Endothelial cell of umbilical vein (primary cell): ENCODE measurements at regions not wholly inside any gene's neighbourhood (a gene's known extent, or its start where the extent isn't known, plus 50 kb on each side); places are given as distances from the start of the nearest gene placed in this dataset.

ENCODE experiments used
- BruUV-seq: library from RNA; stranded (reverse); fragments of 400-500 nt; replicated peaks from 2 replicates; lab custom pipeline; 2021; lab: Mats Ljungman, UMichigan
- CTCF ChIA-PET: fragments of 300-600, 350-600 bp; sonication (Branson Sonifier 250); formaldehyde crosslinking; loops from one replicate; lab custom pipeline; 2021; ENCODE audit warnings: antibody characterized with exemption, inconsistent platforms; lab: Charles Lee
- POLR2A ChIA-PET: fragments of 300-600, 350-600 bp; sonication (Branson Sonifier 250); formaldehyde crosslinking; loops from one replicate; lab custom pipeline; 2021; ENCODE audit warnings: antibody characterized with exemption, inconsistent platforms; lab: Charles Lee
- DNase-seq: peaks from one replicate; pipeline ENCODE4 v3.0.0-alpha.2; 2011; ENCODE audit warnings: low read depth, low spot score
- FAIRE-seq: peaks from 2 replicates; lab custom pipeline; 2011; peaks lifted over from hg19 to GRCh38; lab: Jason Lieb, UNC
- H2AFZ ChIP-seq: 2 replicates; pipeline ENCODE4 v1.6.0; 2012; ENCODE audit warnings: low read depth, low read length, control low read depth, inconsistent platforms
- H3K27ac ChIP-seq: 2 replicates; pipeline ENCODE4 v1.5.1; 2011; ENCODE audit warnings: low read depth, mild to moderate bottlenecking, control low read depth, low read length, moderate library complexity; ENCODE audit not compliant: insufficient read depth
- H3K27me3 ChIP-seq, 2 experiments: 2 replicates each; pipeline versions ENCODE4 v1.6.0 to v1.6.1; 2011; ENCODE audit warnings: low read length in 2 of 2, mixed read lengths in 1 of 2; ENCODE audit not compliant: control insufficient read depth in 2 of 2, insufficient read depth in 2 of 2
- H3K36me3 ChIP-seq, 2 experiments: 2 replicates in 1 of 2; 3 replicates in 1 of 2; pipeline ENCODE4 v1.5.1; 2011; ENCODE audit warnings: low read length in 2 of 2, mild to moderate bottlenecking in 1 of 2, moderate library complexity in 1 of 2; ENCODE audit not compliant: control insufficient read depth in 2 of 2, insufficient read depth in 2 of 2; ENCODE audit errors: extremely low read depth in 1 of 2
- H3K4me1 ChIP-seq: 3 replicates; pipeline ENCODE4 v1.5.1; 2011; ENCODE audit warnings: mild to moderate bottlenecking, low read length; ENCODE audit not compliant: control insufficient read depth, insufficient read depth; ENCODE audit errors: extremely low read depth
- H3K4me2 ChIP-seq: 2 replicates; pipeline ENCODE4 v1.6.1; 2011; ENCODE audit warnings: low read length, control low read depth, mixed read lengths; ENCODE audit not compliant: insufficient read depth
- H3K4me3 ChIP-seq, 3 experiments: fragments of 200-600 bp in 1 of 3; sonication (generic), shearing (Covaris generic) in 1 of 3; replicated peaks in 1 of 3; 2 replicates each; pipeline ENCODE4 v1.5.1; 2011 to 2016; ENCODE audit warnings: control low read depth in 3 of 3, low read length in 3 of 3, mild to moderate bottlenecking in 2 of 3, inconsistent platforms in 1 of 3, low read depth in 1 of 3, moderate library complexity in 1 of 3; ENCODE audit not compliant: insufficient read depth in 1 of 3
- H3K79me2 ChIP-seq: 2 replicates; pipeline ENCODE4 v1.6.0; 2012; ENCODE audit warnings: low read length, inconsistent platforms; ENCODE audit not compliant: control insufficient read depth, insufficient read depth
- H3K9ac ChIP-seq: replicated peaks from 2 replicates; pipeline ENCODE3; 2011; ENCODE audit warnings: low read length, control low read depth; ENCODE audit not compliant: insufficient read depth; ENCODE audit errors: extremely low read depth
- H3K9me1 ChIP-seq: replicated peaks from 3 replicates; pipeline ENCODE4 v1.6.0; 2011; ENCODE audit warnings: mild to moderate bottlenecking, low read length; ENCODE audit not compliant: control insufficient read depth, insufficient read depth; ENCODE audit errors: extremely low read depth
- H3K9me3 ChIP-seq: replicated peaks from 2 replicates; pipeline ENCODE4 v1.5.1; 2012; ENCODE audit warnings: low read length, inconsistent platforms; ENCODE audit not compliant: control insufficient read depth, insufficient read depth
- H4K20me1 ChIP-seq: replicated peaks from 2 replicates; pipeline ENCODE3; 2011; ENCODE audit warnings: mild to moderate bottlenecking, low read length; ENCODE audit not compliant: control insufficient read depth, insufficient read depth; ENCODE audit errors: extremely low read depth
- CTCF ChIP-seq, 2 donors: IDR thresholded peaks; 1 replicate in 1 of 2; 2 replicates in 1 of 2; pipeline ENCODE4 v1.5.1; 2011; ENCODE audit warnings: low read length in 2 of 2, mild to moderate bottlenecking in 2 of 2, moderate library complexity in 2 of 2, control low read depth in 1 of 2, inconsistent platforms in 1 of 2, low read depth in 1 of 2; ENCODE audit not compliant: insufficient read depth in 1 of 2; ENCODE audit errors: extremely low read depth in 1 of 2
- EZH2 ChIP-seq: IDR thresholded peaks from 2 replicates; pipeline ENCODE4 v1.6.1; 2012; ENCODE audit warnings: borderline replicate concordance, low read depth, mild to moderate bottlenecking, moderate library complexity, low read length, inconsistent platforms; ENCODE audit not compliant: severe bottlenecking
- FOS ChIP-seq: IDR thresholded peaks from 2 replicates; pipeline ENCODE4 v1.6.1; 2011; ENCODE audit warnings: mild to moderate bottlenecking, low read length, moderate library complexity, borderline replicate concordance; ENCODE audit not compliant: insufficient read depth
- GATA2 ChIP-seq: IDR thresholded peaks from 2 replicates; pipeline ENCODE4 v1.7.0; 2011; ENCODE audit warnings: low read depth, mild to moderate bottlenecking, moderate library complexity, mixed read lengths, low read length; ENCODE audit not compliant: insufficient read length, insufficient read depth
- JUN ChIP-seq: IDR thresholded peaks from 2 replicates; pipeline ENCODE4 v1.6.1; 2011; ENCODE audit warnings: borderline replicate concordance, low read depth; ENCODE audit not compliant: insufficient read length, insufficient read depth
- MAX ChIP-seq: IDR thresholded peaks from 2 replicates; pipeline ENCODE4 v1.6.1; 2011; ENCODE audit not compliant: insufficient read depth, insufficient read length
- MYC ChIP-seq: IDR thresholded peaks from one replicate; pipeline ENCODE4 v1.6.1; 2011; ENCODE audit warnings: mild to moderate bottlenecking, low read depth, low read length
- POLR2A ChIP-seq: IDR thresholded peaks from 2 replicates; pipeline ENCODE4 v1.6.1; 2012; ENCODE audit warnings: low read depth, mild to moderate bottlenecking, control low read depth, low read length
- POLR2AphosphoS5 ChIP-seq: IDR thresholded peaks from 2 replicates; pipeline ENCODE4 v1.6.1; 2012; ENCODE audit warnings: low read depth, mild to moderate bottlenecking, control low read depth, low read length, moderate library complexity; ENCODE audit not compliant: insufficient read depth
- dilution Hi-C: fragments of 300-500 bp; cut with MboI; formaldehyde crosslinking; loops from one replicate; pipeline ENCODE4 v1.15.0; 2019; ENCODE audit warnings: low sequenced_read_pairs; ENCODE audit not compliant: extremely low pct_ligation_motif_present
- intact Hi-C: fragments of 100-400 bp; cut with micrococcal nuclease; formaldehyde crosslinking; loops from one replicate; pipeline ENCODE4 v1.10.0; 2022

- no peak overlapping the region for H3K9ac ChIP-seq
- peaks cover 7% of the 10 kb centered on the region for H3K9me3 ChIP-seq
- TF ChIP-seq MYC (no peak), FOS (no peak), JUN (no peak), MAX (no peak), GATA2 (no peak), POLR2A (no peak), CTCF (IDR thresholded peaks at IDR 0.05; ENCODE audit: extremely low read depth in 1 of 2, insufficient read depth in 1 of 2, low read depth in 1 of 2, low read length in 2 of 2) (no peak), EZH2 (no peak), POLR2AphosphoS5 (no peak)
- no peaks in the 10 kb centered on the region for H3K36me3 ChIP-seq
- H3K27ac ChIP-seq = no peak overlapping the region
- H3K9me1 ChIP-seq = no peaks in the 10 kb centered on the region
- BruUV-seq = no TSS peak
- no peak overlapping the region for H3K4me2 ChIP-seq
- H3K4me3 ChIP-seq = no peak overlapping the region
- no peak overlapping the region for H2AFZ ChIP-seq
- intact Hi-C loops = no loop called here
- dilution Hi-C loops = no loop called here
- H3K79me2 ChIP-seq = no peaks in the 10 kb centered on the region
- H3K4me1 ChIP-seq = no peaks in the 10 kb centered on the region
- ChIA-PET CTCF (no interaction called here), POLR2A (no interaction called here)
- DNase-seq (no peak), FAIRE-seq (no peak)
- no peaks in the 10 kb centered on the region for H3K27me3 ChIP-seq
- no peaks in the 10 kb centered on the region for H4K20me1 ChIP-seq
Measured at GRCh38 chr15:26453914-26454313, 319.0 kb downstream of the GABRB3 start.
